Left ventricle myocardium inferior (tissue), 1 donor: ENCODE measurements at regions not wholly inside any gene's neighbourhood (a gene's known extent, or its start where the extent isn't known, plus 50 kb on each side); places are given as distances from the start of the nearest gene placed in this dataset.

Experiments
- DNase-seq: peaks from one replicate; pipeline ENCODE4 v3.0.0-alpha.2; 2020
- H3K27ac ChIP-seq: fragments of 200-600 bp; replicated peaks from 2 replicates; pipeline ENCODE4 v1.8.0; 2021
- H3K27me3 ChIP-seq: fragments of 200-600 bp; 2 replicates; pipeline ENCODE4 v1.8.0; 2021; ENCODE audit warnings: low read depth
- H3K36me3 ChIP-seq: fragments of 200-600 bp; 2 replicates; pipeline ENCODE4 v1.8.0; 2021
- H3K4me1 ChIP-seq: fragments of 200-600 bp; 2 replicates; pipeline ENCODE4 v1.8.0; 2021
- H3K4me3 ChIP-seq: fragments of 200-600 bp; 2 replicates; pipeline ENCODE4 v1.8.0; 2021; ENCODE audit warnings: mild to moderate bottlenecking, moderate library complexity
- H3K9me3 ChIP-seq: fragments of 200-600 bp; replicated peaks from 2 replicates; pipeline ENCODE4 v1.8.0; 2021
- intact Hi-C: fragments of 100-400 bp; cut with micrococcal nuclease; formaldehyde crosslinking; loops from one replicate; pipeline ENCODE4 v1.11.0; 2022
- TF ChIP-seq, protein P1 (sequence below): fragments of 200-600 bp; IDR thresholded peaks from 2 replicates; pipeline ENCODE4 v1.8.0; 2021; ENCODE audit warnings: antibody characterized with exemption, mild to moderate bottlenecking, borderline replicate concordance
- donor health status: DM: no; HTN: yes; CAD: no; lungs with severe emphysema.

DNA sequence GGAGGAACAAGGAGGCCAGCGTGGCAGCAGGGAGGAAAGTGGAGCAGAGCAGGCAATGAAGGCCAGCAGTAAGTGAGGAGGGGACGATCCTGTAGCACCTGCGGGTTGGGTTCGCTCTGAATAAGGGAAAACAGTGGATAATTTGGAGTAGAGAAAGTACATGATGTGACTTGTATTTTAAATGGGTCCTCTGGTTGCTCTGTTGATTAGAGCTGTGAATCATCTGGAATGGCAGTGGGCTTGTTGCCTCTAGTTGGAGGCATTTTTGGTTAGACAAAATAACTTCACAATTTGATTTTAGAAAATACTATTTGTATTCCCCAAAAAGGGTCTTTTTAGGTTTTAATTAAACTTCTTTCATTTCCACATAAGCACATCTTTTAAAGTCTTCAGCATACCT lies 277.4 kb downstream of the ARL4A start:
- no peak overlapping the region for H3K4me3 ChIP-seq
- H3K27me3 ChIP-seq = no peaks in the 10 kb centered on the region
- intact Hi-C loops = no loop called here
- H3K27ac ChIP-seq = no peak overlapping the region
- H3K36me3 ChIP-seq = no peaks in the 10 kb centered on the region
- no peaks in the 10 kb centered on the region for H3K9me3 ChIP-seq
- no peak for DNase-seq
- no peaks in the 10 kb centered on the region for H3K4me1 ChIP-seq
- TF ChIP-seq, protein P1, sequence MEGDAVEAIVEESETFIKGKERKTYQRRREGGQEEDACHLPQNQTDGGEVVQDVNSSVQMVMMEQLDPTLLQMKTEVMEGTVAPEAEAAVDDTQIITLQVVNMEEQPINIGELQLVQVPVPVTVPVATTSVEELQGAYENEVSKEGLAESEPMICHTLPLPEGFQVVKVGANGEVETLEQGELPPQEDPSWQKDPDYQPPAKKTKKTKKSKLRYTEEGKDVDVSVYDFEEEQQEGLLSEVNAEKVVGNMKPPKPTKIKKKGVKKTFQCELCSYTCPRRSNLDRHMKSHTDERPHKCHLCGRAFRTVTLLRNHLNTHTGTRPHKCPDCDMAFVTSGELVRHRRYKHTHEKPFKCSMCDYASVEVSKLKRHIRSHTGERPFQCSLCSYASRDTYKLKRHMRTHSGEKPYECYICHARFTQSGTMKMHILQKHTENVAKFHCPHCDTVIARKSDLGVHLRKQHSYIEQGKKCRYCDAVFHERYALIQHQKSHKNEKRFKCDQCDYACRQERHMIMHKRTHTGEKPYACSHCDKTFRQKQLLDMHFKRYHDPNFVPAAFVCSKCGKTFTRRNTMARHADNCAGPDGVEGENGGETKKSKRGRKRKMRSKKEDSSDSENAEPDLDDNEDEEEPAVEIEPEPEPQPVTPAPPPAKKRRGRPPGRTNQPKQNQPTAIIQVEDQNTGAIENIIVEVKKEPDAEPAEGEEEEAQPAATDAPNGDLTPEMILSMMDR = no peak

DNA sequence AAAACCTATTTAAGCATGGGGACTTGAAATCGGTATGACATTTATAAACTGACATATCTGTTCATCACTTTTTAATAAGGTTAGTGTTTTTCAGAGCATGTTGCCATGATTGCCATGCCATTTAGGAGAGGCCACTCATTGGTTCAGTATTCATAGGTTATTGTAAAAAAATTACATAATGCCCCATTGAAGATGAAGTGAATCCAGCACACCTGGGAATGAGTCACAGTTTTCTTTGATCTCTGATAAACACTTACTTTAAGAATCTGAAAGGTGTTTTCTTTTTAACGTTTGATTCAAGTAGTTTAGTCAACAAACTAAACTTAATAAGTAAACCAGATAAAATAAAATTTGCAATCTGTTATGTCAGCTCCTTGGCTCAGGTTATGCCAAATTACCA lies 278.3 kb downstream of the ARL4A start:
- no peak overlapping the region for H3K4me3 ChIP-seq
- no peaks in the 10 kb centered on the region for H3K9me3 ChIP-seq
- H3K27ac ChIP-seq = no peak overlapping the region
- no peaks in the 10 kb centered on the region for H3K36me3 ChIP-seq
- H3K4me1 ChIP-seq = no peaks in the 10 kb centered on the region
- intact Hi-C loops = no loop called here
- no peak for DNase-seq
- no peaks in the 10 kb centered on the region for H3K27me3 ChIP-seq
- TF ChIP-seq, protein P1 = no peak

DNA sequence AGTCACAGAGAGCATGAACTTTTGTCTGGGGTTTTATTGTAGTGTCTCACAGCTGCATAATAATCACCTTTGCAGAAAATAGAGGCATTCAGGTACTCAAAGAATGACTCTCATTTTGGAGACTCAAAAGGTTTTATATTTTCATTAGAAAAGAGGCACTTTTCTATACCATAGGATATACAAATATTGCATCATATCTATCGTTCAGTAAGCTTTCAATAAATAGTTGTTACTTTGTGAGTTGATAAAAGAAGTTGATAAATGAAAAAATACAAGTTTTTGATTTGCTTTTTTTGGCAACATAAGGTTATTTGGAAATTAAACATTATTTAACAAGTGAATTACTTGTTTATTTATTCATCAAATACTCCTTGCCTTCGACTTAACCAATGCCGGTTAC lies 279.9 kb downstream of the ARL4A start:
- intact Hi-C loops = no loop called here
- TF ChIP-seq, protein P1 = no peak
- no peak overlapping the region for H3K4me3 ChIP-seq
- no peaks in the 10 kb centered on the region for H3K36me3 ChIP-seq
- no peaks in the 10 kb centered on the region for H3K27me3 ChIP-seq
- no peak overlapping the region for H3K27ac ChIP-seq
- no peak for DNase-seq
- no peaks in the 10 kb centered on the region for H3K9me3 ChIP-seq
- no peaks in the 10 kb centered on the region for H3K4me1 ChIP-seq

DNA sequence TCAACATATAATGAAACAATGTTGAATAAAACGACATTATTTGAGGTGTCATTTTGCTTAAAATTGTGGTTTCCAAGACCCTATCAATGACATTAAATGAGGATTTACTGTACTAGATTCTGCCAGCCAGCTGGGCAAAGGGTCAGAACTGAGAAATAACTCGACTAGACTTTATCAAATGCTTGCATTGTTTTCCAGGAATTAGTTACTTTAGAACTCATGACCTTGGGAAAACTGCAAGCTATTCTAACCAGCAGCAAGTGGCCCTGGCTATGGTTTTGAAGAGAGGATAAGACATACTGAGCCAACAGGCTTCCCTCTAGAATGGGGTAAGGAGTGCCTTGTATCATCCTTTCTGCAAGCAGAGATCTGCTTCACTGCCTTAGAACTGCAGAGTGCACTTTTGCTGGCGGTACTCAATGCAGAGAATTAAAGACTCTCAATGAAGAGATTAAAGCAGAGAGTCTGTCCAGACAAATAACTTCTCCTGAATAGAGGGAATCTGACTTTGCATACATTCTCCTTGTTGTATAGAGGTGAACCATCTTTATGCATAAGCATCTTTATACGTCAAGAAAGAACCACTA lies 281.5 kb downstream of the ARL4A start:
- TF ChIP-seq, protein P1 = no peak
- DNase-seq = no peak
- H3K4me3 ChIP-seq = no peak overlapping the region
- intact Hi-C loops = no loop called here
- no peaks in the 10 kb centered on the region for H3K9me3 ChIP-seq
- no peaks in the 10 kb centered on the region for H3K36me3 ChIP-seq
- no peaks in the 10 kb centered on the region for H3K4me1 ChIP-seq
- H3K27me3 ChIP-seq = no peaks in the 10 kb centered on the region
- no peak overlapping the region for H3K27ac ChIP-seq

DNA sequence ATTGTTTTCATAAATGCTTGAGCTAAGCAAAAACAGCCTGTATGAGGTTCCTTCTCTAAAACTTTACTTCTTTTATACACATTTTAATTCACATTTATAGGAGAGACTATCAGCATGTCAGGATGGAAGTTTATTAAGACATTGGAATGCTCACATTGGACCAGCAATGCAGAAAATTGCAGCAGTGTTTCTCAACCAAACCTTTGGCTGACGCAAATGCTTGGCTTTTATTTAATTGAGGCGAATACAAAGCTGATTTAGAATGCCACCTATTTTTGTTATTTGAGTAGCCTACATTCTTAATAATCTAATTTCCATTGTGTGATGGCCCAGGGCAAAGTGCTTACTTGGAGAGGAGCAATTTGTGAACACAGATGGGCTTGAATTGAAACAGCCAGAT lies 283.2 kb downstream of the ARL4A start:
- TF ChIP-seq, protein P1 = no peak
- Histone ChIP-seq H3K4me1 (no peaks in the 10 kb centered on the region), H3K27ac (no peak overlapping the region), H3K9me3 (no peaks in the 10 kb centered on the region), H3K36me3 (no peaks in the 10 kb centered on the region), H3K27me3 (no peaks in the 10 kb centered on the region), H3K4me3 (no peak overlapping the region)
- no peak for DNase-seq
- intact Hi-C loops = no loop called here
